NCI-H1694 (cell line): ENCODE measurements at regions not wholly inside any gene's neighbourhood (a gene's known extent, or its start where the extent isn't known, plus 50 kb on each side); places are given as distances from the start of the nearest gene placed in this dataset.
"Not testable (repeated sequence)": the region's sequence is repeated elsewhere in the genome, so short reads cannot be mapped to it uniquely, and the experiment has no call there.

Experiments used
- DNase-seq: peaks from one replicate; lab custom pipeline; 2025; lab: John Stamatoyannopoulos, UW

- DNase-seq: no peak
These were observed 176.8 kb downstream of the ISL1 start for GRCh38 chr5:51559921-51560658.

- no peak for DNase-seq
These were observed 183.7 kb downstream of the ISL1 start for GRCh38 chr5:51566953-51567352.

DNA sequence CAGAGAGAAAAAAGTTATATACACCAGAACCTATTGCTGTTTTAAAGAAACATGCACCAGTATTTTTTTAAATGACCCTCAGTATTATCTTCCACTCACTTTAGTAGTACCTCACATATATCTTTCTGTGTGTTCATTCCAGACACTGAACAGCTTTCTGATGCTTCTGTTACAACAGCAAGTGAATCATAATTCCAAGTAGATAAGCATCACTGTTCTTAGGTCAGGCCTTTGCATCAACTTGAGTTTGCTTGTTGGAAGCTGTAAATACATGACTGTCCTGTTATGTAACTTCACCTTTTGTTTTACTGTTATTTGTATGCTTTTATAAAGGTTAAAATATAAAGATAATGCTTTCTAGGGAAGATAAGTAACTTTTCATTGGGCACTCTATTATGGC lies 184.4 kb downstream of the ISL1 start:
- DNase-seq: no peak

GRCh38 chr5:51573835-51574234 lies 190.6 kb downstream of the ISL1 start:
- no peak for DNase-seq

DNA sequence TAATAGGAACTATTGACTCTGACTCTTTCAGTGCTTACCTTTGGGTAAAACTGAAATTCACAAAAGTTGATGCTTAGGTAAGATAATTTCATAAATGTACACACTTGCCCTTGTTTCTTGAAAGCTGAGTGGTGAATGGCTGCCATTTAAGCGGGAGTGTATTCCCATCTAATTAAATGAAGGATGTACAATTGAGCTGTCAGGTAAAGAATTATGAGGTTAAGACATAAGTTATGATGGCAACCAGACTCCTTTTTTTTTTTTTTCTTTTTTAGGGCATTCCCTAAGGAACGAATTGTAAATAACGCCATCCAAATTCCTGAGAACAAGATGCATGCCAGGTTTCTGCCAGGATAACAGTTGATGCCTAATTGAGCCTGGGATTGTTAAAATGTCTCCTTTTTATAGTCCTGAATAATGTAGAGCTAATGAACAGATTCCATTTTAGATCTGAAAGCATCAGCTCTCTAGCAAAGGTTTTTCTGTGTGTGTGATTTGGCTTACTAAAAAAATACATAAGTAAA lies 199.7 kb downstream of the ISL1 start:
- no peak for DNase-seq

- DNase-seq: no peak
These were observed 214.8 kb downstream of the ISL1 start for GRCh38 chr5:51598026-51598425.

- no peak for DNase-seq
These were observed 216.3 kb downstream of the ISL1 start for GRCh38 chr5:51599587-51599986.

- no peak for DNase-seq
These were observed 221.1 kb downstream of the ISL1 start for GRCh38 chr5:51604324-51604723.

GRCh38 chr5:51606921-51607320 lies 223.7 kb downstream of the ISL1 start:
- no peak for DNase-seq

- DNase-seq: no peak
These were observed 235.0 kb downstream of the ISL1 start for GRCh38 chr5:51618234-51618633.

DNA sequence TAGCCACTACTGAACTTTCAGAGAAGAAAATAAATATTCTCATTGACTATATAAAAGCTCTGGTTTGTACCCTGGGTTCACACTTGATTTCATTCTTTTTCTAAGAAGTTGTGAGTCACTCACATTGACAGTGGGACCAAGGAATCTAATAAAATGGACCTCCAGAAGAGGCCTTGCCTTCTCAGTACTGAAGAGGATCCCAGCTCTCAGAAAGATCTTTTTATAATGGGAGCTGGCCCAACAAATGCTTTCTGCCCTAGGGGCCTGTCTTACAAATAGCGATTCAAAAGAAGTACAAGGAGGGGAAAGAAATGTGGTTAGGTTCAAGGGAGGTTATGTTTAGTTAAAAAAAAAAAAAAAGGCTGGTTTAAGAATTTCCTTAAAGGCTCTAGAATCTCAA lies 237.9 kb downstream of the ISL1 start:
- no peak for DNase-seq

DNA sequence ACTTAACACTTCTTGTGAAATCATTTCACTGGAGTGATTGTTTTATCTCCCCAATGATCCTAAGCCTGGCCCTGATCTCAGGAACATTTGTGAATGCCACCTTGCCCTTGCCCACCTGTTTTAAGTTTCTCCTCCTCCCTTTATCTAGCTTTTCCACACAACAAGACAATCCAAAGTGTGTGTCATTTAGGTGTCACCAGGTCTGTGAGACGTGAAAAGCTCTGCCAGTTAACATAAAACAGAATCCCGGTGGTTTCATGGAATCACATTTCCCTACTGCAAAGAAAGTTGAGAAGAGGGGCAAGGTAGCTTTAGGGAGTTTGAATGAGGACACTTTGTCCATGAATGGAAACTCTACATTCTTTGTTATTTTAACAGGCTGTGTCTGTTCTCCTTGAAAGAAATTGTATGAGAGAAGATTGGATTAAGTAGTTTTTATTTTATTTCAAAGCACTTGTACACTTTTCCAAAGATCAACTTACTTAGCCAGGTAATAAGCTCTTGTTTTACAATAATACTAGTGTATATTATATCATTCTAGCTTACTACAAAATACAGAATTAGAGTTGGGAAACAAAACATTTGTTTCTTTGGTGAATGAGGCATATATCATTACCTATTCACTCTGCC lies 239.0 kb downstream of the ISL1 start:
- DNase-seq: no peak

DNA sequence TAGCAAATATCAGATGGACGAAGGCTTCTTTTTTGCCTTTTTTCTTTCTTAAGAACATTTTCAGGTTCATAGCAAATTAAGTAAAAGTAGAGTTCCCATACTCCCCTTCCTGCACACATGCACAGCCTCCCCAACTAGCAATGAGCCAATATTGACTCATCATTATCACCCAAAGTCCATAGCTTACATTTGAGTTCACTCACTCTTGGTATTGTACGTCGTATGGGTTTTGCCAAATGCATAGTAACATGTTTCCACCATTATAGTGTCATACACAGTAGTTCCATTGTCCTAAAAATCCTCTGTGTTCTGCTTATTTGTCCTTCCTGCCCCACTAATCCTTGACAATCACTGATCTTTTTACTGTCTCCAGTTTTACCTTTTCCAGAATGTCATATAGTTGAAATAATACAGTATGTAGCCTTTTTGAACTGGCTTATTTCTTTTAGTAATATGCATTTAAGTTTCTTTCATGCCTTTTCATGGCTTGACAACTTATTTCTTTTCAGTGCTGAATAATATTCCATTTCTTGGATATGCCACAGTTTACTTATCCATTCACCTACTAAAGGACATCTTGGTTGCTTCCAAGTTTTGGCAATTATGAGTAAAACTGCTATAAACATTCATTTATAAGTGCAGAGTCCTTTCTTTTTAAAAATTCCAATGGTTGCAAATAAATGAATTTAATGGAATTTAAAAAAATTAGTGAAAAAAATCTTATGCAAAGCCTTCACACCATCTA lies 242.1 kb downstream of the ISL1 start:
- DNase-seq: no peak

DNA sequence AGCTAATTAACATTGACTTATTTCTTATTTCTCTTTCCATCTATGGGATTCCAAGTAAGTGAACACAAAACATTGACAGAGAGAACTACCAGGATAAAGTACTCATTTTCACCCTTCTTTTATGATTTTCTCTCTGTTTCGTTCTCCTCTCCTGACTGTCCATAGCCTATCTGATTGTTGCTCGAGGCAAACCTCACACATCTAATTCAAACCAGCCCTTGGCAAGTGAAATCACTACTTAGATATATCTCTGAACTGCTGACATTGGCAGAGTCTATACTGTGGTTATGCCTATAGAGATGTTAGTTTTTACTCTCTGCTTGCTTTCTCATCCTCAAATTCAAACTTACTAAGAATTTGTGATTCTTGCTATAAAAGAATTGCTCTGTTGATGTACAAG lies 248.8 kb downstream of the ISL1 start:
- DNase-seq: no peak

DNA sequence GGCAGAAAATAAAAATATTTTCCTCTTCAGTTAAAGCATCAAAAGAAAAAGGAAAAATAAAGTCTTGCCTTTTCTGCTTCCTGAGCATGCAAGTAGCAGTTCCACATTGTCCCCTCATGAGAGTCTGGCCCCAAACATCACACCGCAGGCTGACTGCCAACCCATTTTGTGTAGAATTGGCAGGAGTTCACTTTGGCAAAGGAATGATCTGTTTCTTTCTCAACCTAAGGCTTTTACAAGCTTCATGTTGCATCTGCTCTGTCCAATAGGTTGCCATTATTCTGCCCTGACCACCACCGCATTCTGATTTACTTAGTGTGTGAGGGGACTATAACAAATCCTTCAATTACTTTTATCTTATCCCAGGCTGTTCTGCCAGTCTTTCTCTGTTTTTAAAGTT lies 249.5 kb downstream of the ISL1 start:
- peak; percentile 44 for DNase-seq

DNA sequence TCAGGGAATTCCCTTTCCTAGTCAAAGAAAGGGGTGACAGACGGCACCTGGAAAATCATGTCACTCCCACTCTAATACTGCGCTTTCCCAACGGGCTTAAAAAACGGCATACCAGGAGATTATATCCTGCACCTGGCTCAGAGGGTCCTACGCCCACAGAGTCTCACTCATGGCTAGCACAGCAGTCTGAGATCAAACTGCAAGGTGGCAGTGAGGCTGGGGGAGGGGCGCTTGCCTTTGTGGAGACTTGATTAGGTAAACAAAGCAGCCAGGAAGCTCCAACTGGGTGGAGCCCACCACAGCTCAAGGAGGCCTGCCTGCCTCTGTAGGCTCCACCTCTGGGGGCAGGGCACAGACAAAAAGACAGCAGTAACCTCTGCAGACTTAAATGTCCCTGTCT lies 253.7 kb downstream of the ISL1 start:
- DNase-seq: not testable (repeated sequence)

DNA sequence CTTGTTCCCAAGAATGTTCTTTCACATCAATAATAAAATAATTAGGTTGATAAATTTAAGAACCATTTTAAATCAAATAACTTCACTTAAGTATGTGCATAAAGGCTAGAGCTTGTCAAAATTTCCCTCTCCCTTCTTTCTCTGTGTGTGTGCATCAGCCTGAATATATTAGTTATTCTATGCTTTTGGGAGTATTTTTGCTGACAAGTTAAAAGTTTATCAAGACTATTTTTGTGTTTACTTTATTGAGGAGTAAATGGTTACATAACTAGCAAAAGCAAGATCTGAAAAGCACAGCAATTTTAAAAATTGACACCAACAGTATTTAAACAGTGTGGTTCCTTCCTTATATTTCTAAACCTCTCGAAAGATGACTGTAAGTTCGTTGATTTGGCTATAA lies 261.7 kb downstream of the ISL1 start:
- DNase-seq: no peak

DNA sequence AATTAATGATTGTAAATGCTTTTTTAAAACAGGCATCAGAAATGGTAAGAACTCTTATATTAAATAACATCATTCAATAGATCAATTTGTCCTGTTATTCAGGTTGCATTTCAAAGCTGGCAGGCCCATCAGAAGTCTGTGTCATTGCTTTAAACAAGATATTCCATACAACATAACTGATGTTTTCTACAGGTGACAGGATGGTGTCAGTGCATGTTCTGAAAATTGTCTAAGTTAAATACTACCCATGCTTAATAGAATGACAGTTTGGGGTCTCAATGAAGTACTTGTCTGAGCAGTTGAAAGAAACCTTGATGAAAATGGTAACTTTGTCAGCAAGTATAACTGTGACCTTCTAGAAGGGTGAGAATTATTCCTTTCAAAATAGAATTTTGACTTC lies 263.2 kb downstream of the ISL1 start:
- no peak for DNase-seq

- DNase-seq: no peak
These were observed 267.6 kb downstream of the ISL1 start for GRCh38 chr5:51650824-51651223.

DNA sequence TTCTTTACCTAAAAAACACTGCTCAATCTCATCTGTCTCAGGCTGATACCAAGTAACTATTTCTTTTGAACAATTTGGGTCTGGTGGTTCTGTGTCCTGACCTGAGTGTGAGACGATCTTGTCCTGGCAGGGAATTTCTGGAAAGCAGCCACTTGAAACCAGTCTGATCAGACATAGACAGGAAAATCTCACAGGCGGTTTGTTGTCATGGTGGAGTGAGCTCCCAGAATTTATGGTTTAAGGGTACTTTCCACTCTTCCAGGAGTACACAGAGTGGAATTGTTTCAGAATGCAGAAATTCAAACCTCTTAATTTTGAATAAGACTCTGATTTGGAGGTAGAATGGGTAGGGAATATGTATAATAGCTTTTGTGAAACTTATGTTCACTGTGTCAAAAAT lies 268.2 kb downstream of the ISL1 start:
- DNase-seq: no peak

GRCh38 chr5:51651889-51652288 lies 268.6 kb downstream of the ISL1 start:
- DNase-seq: no peak

DNA sequence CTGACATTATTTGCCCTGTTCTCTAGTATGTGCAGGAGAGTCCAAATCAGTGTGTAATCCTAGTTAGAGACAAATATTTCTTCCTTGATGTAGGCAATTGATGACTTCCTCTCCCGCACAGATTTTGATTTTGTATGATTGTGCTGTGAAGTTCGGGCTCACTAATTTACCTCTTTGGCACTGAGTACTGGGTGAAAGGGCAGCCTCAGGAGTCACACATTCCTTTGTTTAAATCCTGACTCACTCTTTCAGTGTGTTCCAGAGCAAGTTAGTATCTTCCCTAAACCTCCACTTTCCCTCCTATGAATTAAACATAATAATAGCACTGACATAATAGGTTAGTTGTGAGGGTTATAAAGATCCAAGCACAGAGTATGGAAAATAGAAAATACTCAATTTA lies 269.7 kb downstream of the ISL1 start:
- no peak for DNase-seq
